ENCODE measurements at regions not wholly inside any gene's neighbourhood (a gene's known extent, or its start where the extent isn't known, plus 50 kb on each side); places are given as distances from the start of the nearest gene placed in this dataset.

DNA sequence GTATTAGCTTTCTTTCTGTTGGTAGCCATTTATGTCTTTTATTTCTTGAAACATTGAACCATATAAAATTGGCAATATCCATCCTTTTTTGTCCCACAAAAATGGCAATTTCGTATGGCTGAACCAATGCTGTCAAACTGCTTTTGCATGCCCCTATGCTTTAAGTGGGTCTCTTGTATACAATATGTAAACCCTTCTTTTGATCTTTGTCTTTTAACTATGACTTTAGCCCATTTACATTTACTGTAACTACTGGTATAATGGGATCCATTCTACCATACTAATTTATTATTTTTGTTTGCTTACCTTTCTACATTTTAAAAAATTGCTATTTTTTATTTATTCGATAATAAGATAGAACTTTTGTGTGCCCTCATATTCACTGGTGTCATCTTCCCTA lies 93.4 kb downstream of the TENT4A start:
- H3K27me3 ChIP-seq: no peaks in the 10 kb centered on the region
- H3K27ac ChIP-seq: no peak overlapping the region
- ATAC-seq (ENCODE audit: low FRiP score in 2 of 2) (no peak), DNase-seq (no peak)
- no peak overlapping the region for H3K4me3 ChIP-seq
- WGBS, 2 donors: 54 to 76% methylated on average over 2 of the region's 2 CpGs
- TF ChIP-seq, protein P1, sequence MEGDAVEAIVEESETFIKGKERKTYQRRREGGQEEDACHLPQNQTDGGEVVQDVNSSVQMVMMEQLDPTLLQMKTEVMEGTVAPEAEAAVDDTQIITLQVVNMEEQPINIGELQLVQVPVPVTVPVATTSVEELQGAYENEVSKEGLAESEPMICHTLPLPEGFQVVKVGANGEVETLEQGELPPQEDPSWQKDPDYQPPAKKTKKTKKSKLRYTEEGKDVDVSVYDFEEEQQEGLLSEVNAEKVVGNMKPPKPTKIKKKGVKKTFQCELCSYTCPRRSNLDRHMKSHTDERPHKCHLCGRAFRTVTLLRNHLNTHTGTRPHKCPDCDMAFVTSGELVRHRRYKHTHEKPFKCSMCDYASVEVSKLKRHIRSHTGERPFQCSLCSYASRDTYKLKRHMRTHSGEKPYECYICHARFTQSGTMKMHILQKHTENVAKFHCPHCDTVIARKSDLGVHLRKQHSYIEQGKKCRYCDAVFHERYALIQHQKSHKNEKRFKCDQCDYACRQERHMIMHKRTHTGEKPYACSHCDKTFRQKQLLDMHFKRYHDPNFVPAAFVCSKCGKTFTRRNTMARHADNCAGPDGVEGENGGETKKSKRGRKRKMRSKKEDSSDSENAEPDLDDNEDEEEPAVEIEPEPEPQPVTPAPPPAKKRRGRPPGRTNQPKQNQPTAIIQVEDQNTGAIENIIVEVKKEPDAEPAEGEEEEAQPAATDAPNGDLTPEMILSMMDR (IDR thresholded peaks at IDR 0.05): no peak
- no peak for TF ChIP-seq POLR2A (IDR thresholded peaks at IDR 0.05)
- TF ChIP-seq POLR2AphosphoS5 (IDR thresholded peaks at IDR 0.05): no peak
- TF ChIP-seq EP300 (IDR thresholded peaks at IDR 0.05): no peak
- no peaks in the 10 kb centered on the region for H3K36me3 ChIP-seq
- no peaks in the 10 kb centered on the region for H3K4me1 ChIP-seq
- peaks cover 0 to 5% (median 0%) of the 10 kb centered on the region in 4 donors for H3K9me3 ChIP-seq

DNA sequence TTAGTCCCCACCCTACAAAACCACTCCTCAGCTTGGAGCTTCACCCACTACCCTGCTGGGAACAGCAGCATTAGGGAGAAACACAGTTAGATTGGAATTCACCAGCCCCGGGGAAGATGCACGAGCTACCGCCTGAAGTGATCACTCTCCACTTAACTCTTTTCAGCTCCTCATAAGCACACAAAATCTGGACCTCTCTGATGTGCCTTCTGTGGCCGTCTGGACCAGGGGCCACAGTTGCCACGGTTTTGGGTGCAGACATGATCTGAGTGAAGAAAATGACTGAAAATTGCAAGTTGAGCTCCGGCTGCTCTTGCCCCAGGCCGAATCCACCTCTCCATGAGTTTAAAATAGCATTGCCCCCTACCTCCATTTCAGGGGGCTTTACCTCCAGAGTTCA lies 95.2 kb downstream of the TENT4A start:
- H3K4me3 ChIP-seq: no peak overlapping the region
- WGBS, 2 donors: 88 to 89% methylated on average over 7 of the region's 7 CpGs
- H3K27ac ChIP-seq: no peak overlapping the region
- peaks cover 0 to 5% (median 0%) of the 10 kb centered on the region in 4 donors for H3K9me3 ChIP-seq
- ATAC-seq (ENCODE audit: low FRiP score in 2 of 2) (no peak), DNase-seq (no peak)
- no peak for TF ChIP-seq EP300 (IDR thresholded peaks at IDR 0.05)
- no peak for TF ChIP-seq POLR2AphosphoS5 (IDR thresholded peaks at IDR 0.05)
- TF ChIP-seq, protein P1 (IDR thresholded peaks at IDR 0.05): no peak
- no peak for TF ChIP-seq POLR2A (IDR thresholded peaks at IDR 0.05)
- H3K4me1 ChIP-seq: peaks cover 0 to 9% (median 8%) of the 10 kb centered on the region in 4 donors
- H3K27me3 ChIP-seq: no peaks in the 10 kb centered on the region
- H3K36me3 ChIP-seq: no peaks in the 10 kb centered on the region

DNA sequence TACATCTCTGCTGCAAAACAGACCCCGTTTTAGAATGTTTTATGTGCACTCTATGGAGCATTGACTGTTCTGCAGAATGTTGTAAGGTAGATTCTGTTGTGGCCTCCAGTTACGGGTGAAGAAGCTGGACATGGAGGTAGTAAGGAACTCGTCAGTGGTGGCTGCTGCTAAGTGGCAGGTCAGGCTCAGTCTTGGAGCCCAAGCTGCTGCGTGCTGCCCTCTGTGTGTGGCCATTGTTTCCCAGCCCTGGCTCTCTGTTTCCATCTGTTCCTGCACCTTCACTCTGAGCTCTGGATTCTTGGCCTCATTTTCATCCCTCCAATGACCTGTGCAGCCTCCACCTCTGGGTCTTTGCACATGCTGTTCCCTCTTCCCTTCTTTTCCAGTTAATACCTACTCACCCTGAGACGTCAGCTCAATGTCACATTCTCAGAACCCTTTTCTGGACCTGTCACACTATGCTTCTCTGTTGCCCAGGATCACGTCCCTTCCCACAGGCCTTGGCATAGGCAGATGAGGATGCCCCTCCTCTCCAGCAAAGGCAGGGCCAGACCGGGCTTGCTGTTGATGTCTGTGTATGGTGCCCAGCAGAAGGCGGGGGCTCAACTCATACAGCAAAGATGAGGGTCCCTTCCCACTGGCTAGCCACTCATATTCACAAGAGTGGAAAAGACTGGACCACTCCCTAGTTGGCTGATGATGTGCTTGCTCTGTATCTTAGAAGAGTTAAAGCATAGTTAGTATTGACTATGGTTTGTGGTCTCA lies 97.6 kb downstream of the TENT4A start:
- Histone ChIP-seq H3K9me3 (peaks cover 0 to 5% (median 0%) of the 10 kb centered on the region in 4 donors), H3K4me1 (peaks cover 0 to 14% (median 13%) of the 10 kb centered on the region in 4 donors), H3K27me3 (no peaks in the 10 kb centered on the region), H3K27ac (no peak overlapping the region), H3K4me3 (no peak overlapping the region), H3K36me3 (no peaks in the 10 kb centered on the region)
- 84 to 87% methylated on average over 8 of the region's 8 CpGs for WGBS, 2 donors
- DNase-seq (no peak), ATAC-seq (ENCODE audit: low FRiP score in 2 of 2) (no peak)
- TF ChIP-seq EP300 (IDR thresholded peaks at IDR 0.05) (no peak), POLR2AphosphoS5 (IDR thresholded peaks at IDR 0.05) (no peak), POLR2A (IDR thresholded peaks at IDR 0.05) (no peak)
- TF ChIP-seq, protein P1 (IDR thresholded peaks at IDR 0.05): no peak

GRCh38 chr5:6812091-6812490 lies 98.9 kb downstream of the TENT4A start:
- ATAC-seq (ENCODE audit: low FRiP score in 2 of 2): no peak
- H3K9me3 ChIP-seq: no peaks in the 10 kb centered on the region
- no peak for DNase-seq
- H3K4me3 ChIP-seq: no peak overlapping the region
- no peaks in the 10 kb centered on the region for H3K36me3 ChIP-seq
- 71 to 83% methylated on average over 4 of the region's 4 CpGs for WGBS, 2 donors
- H3K27me3 ChIP-seq: no peaks in the 10 kb centered on the region
- TF ChIP-seq EP300 (IDR thresholded peaks at IDR 0.05): no peak
- TF ChIP-seq, protein P1 (IDR thresholded peaks at IDR 0.05): no peak
- TF ChIP-seq POLR2AphosphoS5 (IDR thresholded peaks at IDR 0.05): no peak
- TF ChIP-seq POLR2A (IDR thresholded peaks at IDR 0.05): no peak
- H3K27ac ChIP-seq: no peak overlapping the region
- H3K4me1 ChIP-seq: peaks cover 0 to 14% (median 13%) of the 10 kb centered on the region in 4 donors

Measured in upper lobe of left lung (tissue), 6 donors.